ENCODE measurements at regions not wholly inside any gene's neighbourhood (a gene's known extent, or its start where the extent isn't known, plus 50 kb on each side); places are given as distances from the start of the nearest gene placed in this dataset.

DNA sequence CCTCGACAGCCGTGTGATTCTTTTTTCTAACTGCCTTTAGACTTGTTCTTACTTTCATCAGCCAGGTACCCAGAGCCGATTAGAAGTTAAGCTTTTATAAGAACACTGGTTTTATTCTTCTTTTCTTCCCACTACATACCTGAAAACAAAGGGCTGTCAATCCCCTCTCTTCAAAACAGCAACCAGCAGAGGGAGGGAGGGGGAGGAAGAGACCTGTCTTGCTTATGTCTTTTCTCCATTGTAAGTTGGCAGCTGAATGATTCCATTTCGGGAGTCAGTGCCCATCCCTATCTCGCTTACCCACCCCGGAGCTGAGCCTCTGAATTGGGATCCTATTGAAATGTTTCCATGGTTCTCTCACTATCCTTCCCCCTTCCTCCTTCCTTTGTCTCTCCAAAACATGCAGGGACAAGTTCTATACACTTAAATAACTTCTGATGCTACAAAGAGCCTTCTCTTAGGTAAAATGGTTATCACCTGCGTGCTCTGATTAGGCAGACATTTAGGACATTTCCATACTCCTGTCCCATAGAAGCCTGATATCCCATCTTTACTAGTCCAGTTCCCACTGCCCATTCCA, 83.9 kb upstream of the WWC1 start:
- TF ChIP-seq RARB (CRISPR knock-in tag; IDR thresholded peaks at IDR 0.05) (no peak), OSR1 (CRISPR knock-in tag; IDR thresholded peaks at IDR 0.05) (no peak), ARNTL (CRISPR knock-in tag; IDR thresholded peaks at IDR 0.05; ENCODE audit: borderline replicate concordance, low read depth) (no peak), CSDC2 (CRISPR knock-in tag; IDR thresholded peaks at IDR 0.05) (no peak), CREB5 (CRISPR knock-in tag; IDR thresholded peaks at IDR 0.05; ENCODE audit: low read depth) (no peak), ZNF70 (CRISPR knock-in tag; IDR thresholded peaks at IDR 0.05) (no peak), PATZ1 (CRISPR knock-in tag; IDR thresholded peaks at IDR 0.05; ENCODE audit: borderline replicate concordance) (no peak), ZFP30 (CRISPR knock-in tag; IDR thresholded peaks at IDR 0.05) (no peak), ZNF565 (CRISPR knock-in tag; conservative IDR thresholded peaks at IDR 0.05; ENCODE audit: low read depth) (no peak), ZFP3 (CRISPR knock-in tag; IDR thresholded peaks at IDR 0.05) (no peak), ISL1 (CRISPR knock-in tag; IDR thresholded peaks at IDR 0.05) (no peak), PPARA (CRISPR knock-in tag; IDR thresholded peaks at IDR 0.05; ENCODE audit: borderline replicate concordance) (no peak), ESRRG (CRISPR knock-in tag; IDR thresholded peaks at IDR 0.05) (no peak), ZC3H10 (CRISPR knock-in tag; IDR thresholded peaks at IDR 0.05) (no peak)

Data from SK-N-SH treated with all-trans-retinoic acid at 6 μM for 48 hours (cell line).